ENCODE measurements at regions not wholly inside any gene's neighbourhood (a gene's known extent, or its start where the extent isn't known, plus 50 kb on each side); places are given as distances from the start of the nearest gene placed in this dataset.

- in situ Hi-C loops (cut with MboI; ENCODE audit: low pct_unique_long_range_greater_than_20kb, low sequenced_read_pairs, unreplicated experiment): loop anchor here (25.0 kb wide), 1 partner anchor 1042 kb away; no protein-coding TSS in a partner anchor
- no peak for DNase-seq (ENCODE audit: low spot score)
- TF ChIP-seq CTCF (IDR thresholded peaks at IDR 0.05; ENCODE audit: extremely low read depth, insufficient read depth, missing control alignments): no peak
These were observed 140.5 kb downstream of the ASB9 start for GRCh38 chrX:15129412-15129811.

GRCh38 chrX:15128861-15129260 is 141.0 kb downstream of the ASB9 start:
- no peak for TF ChIP-seq CTCF (IDR thresholded peaks at IDR 0.05; ENCODE audit: extremely low read depth, insufficient read depth, missing control alignments)
- in situ Hi-C loops (cut with MboI; ENCODE audit: low pct_unique_long_range_greater_than_20kb, low sequenced_read_pairs, unreplicated experiment): loop anchor here (25.0 kb wide), 1 partner anchor 1042 kb away; no protein-coding TSS in a partner anchor
- no peak for DNase-seq (ENCODE audit: low spot score)

GRCh38 chrX:15127010-15127409 is 142.9 kb downstream of the ASB9 start:
- in situ Hi-C loops (cut with MboI; ENCODE audit: low pct_unique_long_range_greater_than_20kb, low sequenced_read_pairs, unreplicated experiment): loop anchor here (25.0 kb wide), 1 partner anchor 1040 kb away; no protein-coding TSS in a partner anchor

GRCh38 chrX:15116900-15117299 is 153.0 kb downstream of the ASB9 start:
- no peak for DNase-seq (ENCODE audit: low spot score)
- in situ Hi-C loops (cut with MboI; ENCODE audit: low pct_unique_long_range_greater_than_20kb, low sequenced_read_pairs, unreplicated experiment): no loop called here
- no peak for TF ChIP-seq CTCF (IDR thresholded peaks at IDR 0.05; ENCODE audit: extremely low read depth, insufficient read depth, missing control alignments)

More at GRCh38 chrX:15127010-15127409, 142.9 kb downstream of the ASB9 start:
- DNase-seq (ENCODE audit: low spot score): no peak
- TF ChIP-seq CTCF (IDR thresholded peaks at IDR 0.05; ENCODE audit: extremely low read depth, insufficient read depth, missing control alignments): no peak

- in situ Hi-C loops (cut with MboI; ENCODE audit: low pct_unique_long_range_greater_than_20kb, low sequenced_read_pairs, unreplicated experiment): no loop called here
- TF ChIP-seq CTCF (IDR thresholded peaks at IDR 0.05; ENCODE audit: extremely low read depth, insufficient read depth, missing control alignments): no peak
- DNase-seq (ENCODE audit: low spot score): no peak
These were observed 154.9 kb downstream of the ASB9 start for GRCh38 chrX:15114743-15115566.

GRCh38 chrX:15107367-15107988 is 162.4 kb downstream of the ASB9 start:
- in situ Hi-C loops (cut with MboI; ENCODE audit: low pct_unique_long_range_greater_than_20kb, low sequenced_read_pairs, unreplicated experiment): no loop called here
- no peak for TF ChIP-seq CTCF (IDR thresholded peaks at IDR 0.05; ENCODE audit: extremely low read depth, insufficient read depth, missing control alignments)
- DNase-seq (ENCODE audit: low spot score): no peak

All from GM13977 (cell line).